ENCODE measurements at regions not wholly inside any gene's neighbourhood (a gene's known extent, or its start where the extent isn't known, plus 50 kb on each side); places are given as distances from the start of the nearest gene placed in this dataset.

DNA sequence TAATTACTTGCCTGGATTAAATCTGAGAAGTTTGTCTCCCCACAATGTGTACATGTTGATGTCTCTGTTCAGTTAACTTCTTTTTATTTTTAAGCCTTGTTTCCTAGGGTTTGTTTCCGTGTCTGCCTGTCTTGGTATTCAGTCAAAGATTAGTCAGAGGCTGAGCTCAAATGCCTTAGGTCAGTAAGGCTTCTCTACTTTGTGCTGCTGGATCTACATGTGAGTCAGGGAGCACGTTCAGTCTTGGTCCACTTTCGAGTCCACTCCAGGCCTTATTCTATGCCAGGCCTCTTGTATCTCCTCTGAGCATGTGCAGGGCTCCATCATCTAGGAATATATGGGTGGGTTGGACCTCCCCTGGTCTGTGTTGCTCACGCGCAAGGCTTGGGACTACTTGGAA is 93.3 kb upstream of the FZD8 start:
- no peak overlapping the region for H3K4me3 Mint-ChIP-seq
- H3K27me3 Mint-ChIP-seq: no peaks in the 10 kb centered on the region
- H3K27ac Mint-ChIP-seq: no peak overlapping the region
- ATAC-seq: no peak
- intact Hi-C loops (cut with DNase I, micrococcal nuclease): no loop called here
- H3K4me1 Mint-ChIP-seq: no peaks in the 10 kb centered on the region
- no peaks in the 10 kb centered on the region for H3K36me3 Mint-ChIP-seq (ENCODE audit: low read depth)
- ChIA-PET POLR2A (no interaction called here), CTCF (no interaction called here)
- H3K9me3 Mint-ChIP-seq (ENCODE audit: low read depth): peaks cover 5% of the 10 kb centered on the region
- no peak for DNase-seq

DNA sequence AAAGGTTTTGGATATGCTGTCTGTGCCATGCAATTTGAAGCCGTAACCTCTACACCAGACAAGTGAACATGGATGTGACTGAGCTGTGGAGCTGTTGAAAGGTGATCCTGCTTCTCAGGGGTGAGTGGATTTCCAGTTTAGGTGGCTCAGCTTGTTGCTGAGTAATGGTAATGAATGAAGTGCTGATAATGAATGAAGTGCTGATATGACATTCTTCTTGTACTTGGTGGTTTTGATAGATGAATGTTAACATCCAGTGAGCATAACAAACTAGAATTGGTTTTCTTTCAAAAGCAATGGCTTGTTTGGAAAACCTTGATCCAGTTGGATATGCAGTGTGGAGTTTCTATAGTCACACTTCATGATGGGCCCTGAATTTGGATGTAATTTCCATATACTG is 89.7 kb upstream of the FZD8 start:
- no peak overlapping the region for H3K4me3 Mint-ChIP-seq
- ATAC-seq: no peak
- ChIA-PET POLR2A (no interaction called here), CTCF (no interaction called here)
- H3K36me3 Mint-ChIP-seq (ENCODE audit: low read depth): no peaks in the 10 kb centered on the region
- no peak overlapping the region for H3K27ac Mint-ChIP-seq
- H3K27me3 Mint-ChIP-seq: peaks cover 4% of the 10 kb centered on the region
- H3K9me3 Mint-ChIP-seq (ENCODE audit: low read depth): peaks cover 5% of the 10 kb centered on the region
- H3K4me1 Mint-ChIP-seq: no peaks in the 10 kb centered on the region
- no peak for DNase-seq
- intact Hi-C loops (cut with DNase I, micrococcal nuclease): no loop called here

DNA sequence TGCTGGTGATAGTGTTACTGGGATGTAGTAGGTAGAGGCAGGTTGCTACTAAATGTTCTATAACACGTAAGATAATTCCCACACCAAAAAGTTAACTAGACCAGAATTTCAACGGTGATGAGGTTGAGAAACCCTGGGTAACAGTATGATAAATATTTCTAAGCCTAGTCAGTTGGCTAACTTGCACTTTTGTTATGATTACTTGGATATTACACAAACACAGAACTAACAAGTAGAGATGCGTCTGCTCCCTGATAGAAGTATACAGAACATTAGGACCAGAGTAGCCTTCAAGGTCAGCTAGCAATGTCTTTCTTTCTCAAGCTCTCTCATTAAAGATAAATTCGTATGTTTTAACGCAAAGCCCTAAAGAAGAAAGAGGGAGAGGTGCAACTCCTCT is 86.2 kb upstream of the FZD8 start:
- ChIA-PET CTCF (interaction anchor here (0.6 to 0.8 kb wide), 3 partner anchors 27 to 866 kb away, joined by 3 to 4 read pairs (median 4); no protein-coding TSS in a partner anchor), POLR2A (no interaction called here)
- DNase-seq (no peak), ATAC-seq (no peak)
- Mint-ChIP-seq H3K4me1 (no peaks in the 10 kb centered on the region), H3K27ac (no peak overlapping the region), H3K9me3 (ENCODE audit: low read depth) (no peaks in the 10 kb centered on the region), H3K36me3 (ENCODE audit: low read depth) (no peaks in the 10 kb centered on the region), H3K4me3 (no peak overlapping the region), H3K27me3 (peaks cover 7% of the 10 kb centered on the region)
- intact Hi-C loops (cut with DNase I, micrococcal nuclease): no loop called here

DNA sequence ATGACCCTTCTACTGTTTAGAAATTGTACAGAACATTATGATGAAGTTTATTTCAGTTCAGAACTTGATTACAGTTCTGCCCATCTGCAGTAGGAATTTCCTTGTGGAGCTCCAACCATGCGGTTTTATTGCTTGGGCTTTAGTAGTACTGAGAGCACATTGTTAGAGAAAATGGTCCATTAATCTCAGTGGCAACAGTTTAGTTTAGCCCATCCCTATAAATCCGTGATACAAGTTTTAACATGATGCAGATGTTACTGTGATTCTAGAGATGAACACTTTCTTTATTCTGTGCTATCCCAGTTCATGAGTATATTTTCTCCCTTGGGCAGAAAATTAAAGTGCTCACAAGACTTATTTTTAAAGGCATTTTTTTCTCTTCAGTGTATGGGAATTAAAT is 84.8 kb upstream of the FZD8 start:
- Mint-ChIP-seq H3K4me1 (no peaks in the 10 kb centered on the region), H3K27me3 (peaks cover 7% of the 10 kb centered on the region)

DNA sequence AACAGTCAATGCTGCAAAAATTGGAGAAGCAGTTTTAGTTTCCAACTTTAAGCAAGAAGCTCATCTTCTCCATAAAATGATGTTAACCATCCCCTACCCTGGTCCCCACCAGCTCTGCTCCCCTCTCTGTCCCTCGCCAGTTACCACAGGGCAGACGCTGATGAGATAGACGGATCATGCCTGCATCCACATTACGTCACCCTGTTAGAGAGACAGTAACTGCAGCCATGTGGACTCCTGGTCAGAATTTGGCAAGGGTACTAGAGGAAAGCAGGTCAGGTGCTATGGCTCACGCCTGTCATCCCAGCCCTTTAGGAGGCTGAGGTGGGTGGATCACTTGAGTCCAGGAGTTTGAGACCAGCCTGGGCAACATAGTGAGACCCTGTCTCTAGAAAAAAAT is 81.9 kb upstream of the FZD8 start:
- intact Hi-C loops (cut with DNase I, micrococcal nuclease): no loop called here
- ChIA-PET CTCF (interaction anchor here (0.6 kb wide), 1 partner anchor 275 kb away, joined by 4 read pairs; no protein-coding TSS in a partner anchor), POLR2A (no interaction called here)
- Mint-ChIP-seq H3K27me3 (peaks cover 7% of the 10 kb centered on the region), H3K27ac (no peak overlapping the region), H3K4me1 (no peaks in the 10 kb centered on the region), H3K9me3 (ENCODE audit: low read depth) (no peaks in the 10 kb centered on the region), H3K4me3 (no peak overlapping the region), H3K36me3 (ENCODE audit: low read depth) (no peaks in the 10 kb centered on the region)
- no peak for DNase-seq
- ATAC-seq: no peak

More for the DNA sequence above, 84.8 kb upstream of the FZD8 start:
- POLR2A ChIA-PET: no interaction called here
- no peak for DNase-seq
- no peak for ATAC-seq
- intact Hi-C loops (cut with DNase I, micrococcal nuclease): no loop called here
- Mint-ChIP-seq H3K9me3 (ENCODE audit: low read depth) (no peaks in the 10 kb centered on the region), H3K27ac (no peak overlapping the region), H3K4me3 (no peak overlapping the region), H3K36me3 (ENCODE audit: low read depth) (no peaks in the 10 kb centered on the region)
- CTCF ChIA-PET: no interaction called here

DNA sequence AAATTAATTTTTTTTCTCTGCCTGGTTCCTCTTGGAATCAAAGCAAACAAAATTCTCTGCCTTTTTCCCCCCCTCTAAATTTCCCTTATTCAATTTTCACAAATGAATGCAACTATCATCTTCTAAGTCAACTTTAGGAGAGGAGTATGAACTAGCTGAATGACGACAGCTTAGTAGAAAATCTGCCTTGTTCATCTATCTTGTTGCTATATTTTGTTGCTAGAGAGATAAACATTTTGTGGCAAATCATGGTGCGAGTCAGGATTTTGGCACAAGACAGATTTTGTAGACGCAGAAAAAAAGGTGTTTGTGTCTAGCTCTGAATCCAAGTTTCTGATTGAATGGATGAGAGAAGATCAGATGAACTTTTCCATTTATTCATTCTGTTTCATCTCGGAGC is 81.0 kb upstream of the FZD8 start:
- intact Hi-C loops (cut with DNase I, micrococcal nuclease): no loop called here
- H3K36me3 Mint-ChIP-seq (ENCODE audit: low read depth): no peaks in the 10 kb centered on the region
- H3K27ac Mint-ChIP-seq: no peak overlapping the region
- H3K4me3 Mint-ChIP-seq: no peak overlapping the region
- DNase-seq (no peak), ATAC-seq (no peak)
- POLR2A ChIA-PET: no interaction called here
- CTCF ChIA-PET: no interaction called here
- H3K9me3 Mint-ChIP-seq (ENCODE audit: low read depth): no peaks in the 10 kb centered on the region
- no peaks in the 10 kb centered on the region for H3K4me1 Mint-ChIP-seq
- H3K27me3 Mint-ChIP-seq: peaks cover 6% of the 10 kb centered on the region

DNA sequence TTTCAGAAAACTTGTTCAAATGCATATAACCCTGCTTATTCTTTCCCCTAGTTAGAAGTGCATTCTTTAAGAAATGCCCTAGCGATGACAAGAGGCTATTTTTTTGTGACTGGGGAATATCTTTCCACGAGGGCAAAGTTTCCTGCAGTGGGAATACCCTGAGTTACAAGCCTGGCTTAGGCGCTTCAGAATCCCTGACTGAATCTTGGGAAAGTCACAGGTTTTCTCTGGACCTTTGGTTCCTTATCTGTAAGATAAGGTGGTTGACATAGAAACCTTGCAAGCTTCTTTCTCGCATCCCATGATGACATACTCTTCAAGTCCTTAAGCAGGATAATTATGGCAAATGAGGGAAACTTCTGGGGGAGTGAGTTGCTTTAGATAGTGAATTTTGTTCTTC is 80.5 kb upstream of the FZD8 start:
- H3K27ac Mint-ChIP-seq: no peak overlapping the region
- H3K4me1 Mint-ChIP-seq: no peaks in the 10 kb centered on the region
- ChIA-PET POLR2A (no interaction called here), CTCF (no interaction called here)
- H3K36me3 Mint-ChIP-seq (ENCODE audit: low read depth): no peaks in the 10 kb centered on the region
- intact Hi-C loops (cut with DNase I, micrococcal nuclease): no loop called here
- DNase-seq (no peak), ATAC-seq (no peak)
- no peaks in the 10 kb centered on the region for H3K9me3 Mint-ChIP-seq (ENCODE audit: low read depth)
- no peak overlapping the region for H3K4me3 Mint-ChIP-seq
- peaks cover 6% of the 10 kb centered on the region for H3K27me3 Mint-ChIP-seq

DNA sequence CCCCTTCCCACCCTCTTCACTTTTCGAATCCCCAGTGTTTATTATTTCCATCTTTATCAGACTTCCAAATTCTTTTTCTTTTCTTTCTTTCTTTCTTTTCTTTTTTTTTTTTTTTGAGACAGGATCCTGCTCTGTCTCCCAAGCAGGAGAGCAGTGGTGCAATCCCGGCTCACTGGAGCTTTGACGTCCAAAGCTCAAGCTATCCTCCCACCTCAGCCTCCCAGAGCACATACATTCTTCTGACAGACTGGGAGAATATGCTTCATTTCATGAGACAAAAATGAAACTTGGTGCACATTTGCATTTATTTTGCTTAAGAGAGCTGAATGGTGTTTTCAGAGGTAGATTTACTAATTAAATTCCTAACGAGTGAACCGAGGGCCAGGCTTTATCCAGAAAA is 80.1 kb upstream of the FZD8 start:
- ChIA-PET POLR2A (no interaction called here), CTCF (no interaction called here)
- Mint-ChIP-seq H3K36me3 (ENCODE audit: low read depth) (no peaks in the 10 kb centered on the region), H3K4me1 (no peaks in the 10 kb centered on the region), H3K9me3 (ENCODE audit: low read depth) (no peaks in the 10 kb centered on the region), H3K4me3 (no peak overlapping the region), H3K27me3 (peaks cover 4% of the 10 kb centered on the region), H3K27ac (no peak overlapping the region)
- intact Hi-C loops (cut with DNase I, micrococcal nuclease): no loop called here
- ATAC-seq (no peak), DNase-seq (no peak)

DNA sequence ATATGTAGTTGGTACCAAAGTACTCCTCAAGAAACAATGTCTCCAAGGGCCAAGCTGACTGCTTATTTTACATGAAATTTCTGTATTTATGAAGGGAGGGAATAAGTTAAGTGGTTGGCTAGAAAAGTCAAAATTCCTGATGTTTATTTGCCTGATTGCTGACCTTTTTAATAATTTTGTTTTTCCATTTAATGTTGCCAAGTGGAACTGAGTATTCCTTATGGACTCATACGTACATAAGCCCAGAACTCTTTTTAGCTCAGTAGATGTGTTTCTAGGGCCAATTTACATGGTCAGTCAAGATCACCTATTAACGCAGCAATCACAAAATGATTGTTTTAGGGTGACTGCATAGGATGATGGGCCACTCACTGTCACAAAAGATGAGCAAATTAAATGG is 78.3 kb upstream of the FZD8 start:
- no peak for DNase-seq
- no peaks in the 10 kb centered on the region for H3K9me3 Mint-ChIP-seq (ENCODE audit: low read depth)
- intact Hi-C loops (cut with DNase I, micrococcal nuclease): no loop called here
- H3K36me3 Mint-ChIP-seq (ENCODE audit: low read depth): no peaks in the 10 kb centered on the region
- no peak for ATAC-seq
- H3K4me1 Mint-ChIP-seq: no peaks in the 10 kb centered on the region
- H3K4me3 Mint-ChIP-seq: no peak overlapping the region
- ChIA-PET CTCF (no interaction called here), POLR2A (no interaction called here)
- H3K27me3 Mint-ChIP-seq: peaks cover 4% of the 10 kb centered on the region
- H3K27ac Mint-ChIP-seq: no peak overlapping the region

DNA sequence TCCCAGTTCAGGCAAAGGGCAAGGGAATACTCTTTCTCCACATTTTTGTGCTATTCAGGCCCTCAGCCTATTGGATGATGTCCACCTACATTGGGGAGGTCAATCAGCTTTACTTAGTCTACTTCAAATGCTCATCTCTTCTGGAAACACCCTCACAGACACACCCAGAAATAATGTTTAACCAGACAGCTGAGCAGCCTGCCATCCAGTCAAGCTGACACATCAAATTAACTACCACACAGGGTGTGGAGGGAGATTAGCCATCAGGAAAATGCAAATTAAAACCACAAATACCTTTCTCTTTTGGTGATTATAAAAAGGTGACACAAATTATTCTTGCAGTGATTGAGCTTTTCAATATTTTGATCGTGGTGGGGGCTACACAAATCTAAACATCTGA is 74.7 kb upstream of the FZD8 start:
- CTCF ChIA-PET: interaction anchor here (0.8 kb wide), 1 partner anchor 39 kb away, joined by 3 read pairs; no protein-coding TSS in a partner anchor
- H3K36me3 Mint-ChIP-seq (ENCODE audit: low read depth): no peaks in the 10 kb centered on the region

DNA sequence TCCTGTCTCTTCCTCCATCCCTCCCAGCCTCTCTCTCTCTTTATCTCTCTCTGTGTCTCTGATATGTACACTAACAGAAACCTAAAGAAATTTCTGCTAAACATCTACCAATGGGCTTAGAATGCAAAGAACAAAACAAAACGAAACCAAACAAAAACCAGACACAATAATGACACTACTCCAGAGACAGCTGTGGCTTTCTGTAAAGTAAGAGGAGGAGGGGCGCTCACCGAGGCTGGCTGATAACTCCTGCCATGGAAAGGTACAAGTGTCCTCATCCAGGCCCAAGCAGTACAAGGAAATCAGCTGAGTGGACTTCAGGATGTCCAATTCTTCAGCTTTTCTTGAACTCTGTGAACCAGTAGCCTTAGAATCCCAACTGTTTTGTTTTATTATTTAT is 70.4 kb upstream of the FZD8 start:
- H3K9me3 Mint-ChIP-seq (ENCODE audit: low read depth): peaks cover 4% of the 10 kb centered on the region
- no peaks in the 10 kb centered on the region for H3K36me3 Mint-ChIP-seq (ENCODE audit: low read depth)
- H3K4me3 Mint-ChIP-seq: no peak overlapping the region
- ChIA-PET CTCF (no interaction called here), POLR2A (no interaction called here)
- H3K27ac Mint-ChIP-seq: no peak overlapping the region
- H3K4me1 Mint-ChIP-seq: no peaks in the 10 kb centered on the region
- DNase-seq (no peak), ATAC-seq (no peak)
- intact Hi-C loops (cut with DNase I, micrococcal nuclease): no loop called here
- peaks cover 13% of the 10 kb centered on the region for H3K27me3 Mint-ChIP-seq

More for the DNA sequence above, 74.7 kb upstream of the FZD8 start:
- H3K27me3 Mint-ChIP-seq: peaks cover 1% of the 10 kb centered on the region
- intact Hi-C loops (cut with DNase I, micrococcal nuclease): loop anchor here in 1 of 2 experiments (1.0 kb wide), 1 partner anchor 34 kb away; no protein-coding TSS in a partner anchor
- H3K4me3 Mint-ChIP-seq: no peak overlapping the region
- ATAC-seq (no peak), DNase-seq (no peak)
- H3K4me1 Mint-ChIP-seq: no peaks in the 10 kb centered on the region
- H3K27ac Mint-ChIP-seq: no peak overlapping the region
- H3K9me3 Mint-ChIP-seq (ENCODE audit: low read depth): no peaks in the 10 kb centered on the region
- POLR2A ChIA-PET: no interaction called here

DNA sequence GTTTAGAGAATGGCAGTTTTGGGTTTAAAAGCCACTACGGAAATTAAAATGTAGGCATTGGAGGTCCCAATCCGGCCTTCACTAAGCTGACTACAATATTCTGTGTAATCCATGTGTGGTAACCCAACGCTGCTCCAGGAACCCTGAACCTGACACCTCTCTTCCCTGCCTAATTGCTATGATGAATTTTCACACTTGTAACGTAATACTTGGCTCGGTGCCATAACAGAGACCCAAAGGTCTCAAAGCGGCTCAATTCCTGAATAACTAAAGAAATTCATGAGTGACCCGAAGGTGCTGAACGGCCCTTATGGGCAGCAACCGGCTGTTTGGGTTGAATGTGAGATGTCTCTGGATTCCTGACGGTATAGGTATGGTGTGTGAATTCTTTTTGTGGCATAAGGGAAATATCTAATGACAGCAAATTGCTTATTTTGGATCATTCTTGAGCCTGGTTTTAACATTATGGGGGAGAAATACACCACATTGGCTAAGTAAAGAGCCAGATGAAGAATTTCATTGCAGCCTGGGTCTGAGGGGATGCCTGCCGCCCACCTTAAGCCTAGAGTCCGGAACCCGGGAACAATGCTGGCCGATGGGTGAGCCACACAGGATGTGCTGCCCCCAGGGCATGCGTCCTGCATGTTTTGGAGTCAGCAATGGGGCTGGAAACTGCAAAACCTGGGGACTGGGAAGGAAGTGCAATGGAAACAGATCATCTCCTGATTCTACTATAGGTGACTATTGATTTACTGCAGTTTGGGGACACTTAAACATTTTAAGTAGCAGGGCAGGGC is 69.7 kb upstream of the FZD8 start:
- ATAC-seq (no peak), DNase-seq (no peak)
- Mint-ChIP-seq H3K4me1 (no peaks in the 10 kb centered on the region), H3K9me3 (ENCODE audit: low read depth) (peaks cover 4% of the 10 kb centered on the region), H3K36me3 (ENCODE audit: low read depth) (no peaks in the 10 kb centered on the region), H3K27me3 (peaks cover 13% of the 10 kb centered on the region), H3K4me3 (no peak overlapping the region), H3K27ac (no peak overlapping the region)
- ChIA-PET CTCF (no interaction called here), POLR2A (no interaction called here)
- intact Hi-C loops (cut with DNase I, micrococcal nuclease): no loop called here

All from activated CD4-positive, alpha-beta T cell treated with anti-CD3 and anti-CD28 coated beads for 36 hours (primary cell).